T-helper 2 cell treated with Interferon-gamma antibody and Interleukin-4, amounts not matched to agents 100 ng/mL and 5 ng/mL, for 36 hours (primary cell): ENCODE measurements at regions not wholly inside any gene's neighbourhood (a gene's known extent, or its start where the extent isn't known, plus 50 kb on each side); places are given as distances from the start of the nearest gene placed in this dataset.

Experiments
- intact Hi-C: fragments of 100-400 bp; cut with micrococcal nuclease; formaldehyde crosslinking; loops from one replicate; pipeline ENCODE4 v1.15.1; 2023

DNA sequence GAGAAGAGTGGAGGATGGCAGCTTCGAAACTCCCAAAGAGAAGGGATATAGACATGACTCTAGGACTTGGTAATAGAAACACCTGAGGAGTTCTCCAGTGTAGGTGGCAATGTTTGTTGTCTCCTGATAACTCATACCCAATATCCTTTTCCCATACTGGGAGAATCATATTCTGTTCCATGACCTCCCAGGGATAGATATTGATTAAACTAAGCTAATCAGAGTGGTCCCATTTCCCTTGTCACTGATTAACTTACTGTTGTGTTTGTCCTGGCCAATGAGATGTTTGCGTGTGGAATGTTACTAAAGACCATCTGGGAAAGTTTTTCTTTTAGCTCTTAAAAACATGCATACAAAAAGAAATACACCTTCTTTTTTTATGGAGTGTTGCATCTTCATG is 85.6 kb downstream of the RPL22L1 start:
- intact Hi-C loops, result no loop called here

DNA sequence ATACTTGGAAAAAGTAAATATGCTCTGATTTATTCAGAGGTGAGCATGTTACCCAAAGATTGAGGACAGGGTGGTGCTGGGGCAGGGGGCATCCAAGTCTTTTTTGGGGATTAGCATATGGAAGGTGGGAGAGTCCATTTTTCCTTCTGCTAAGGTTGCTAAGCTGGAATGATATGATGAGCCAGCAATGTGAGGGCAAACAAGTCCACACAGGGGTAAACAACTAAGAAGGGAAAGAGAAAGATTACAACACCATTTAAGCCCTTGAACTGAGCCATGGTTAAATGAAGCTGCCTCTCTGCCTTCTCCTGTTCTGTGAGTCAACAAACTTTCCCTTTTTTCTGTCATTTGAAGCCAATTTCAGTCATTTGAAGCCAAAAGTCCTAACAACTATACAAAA is 89.0 kb downstream of the RPL22L1 start:
- intact Hi-C loops, result no loop called here

DNA sequence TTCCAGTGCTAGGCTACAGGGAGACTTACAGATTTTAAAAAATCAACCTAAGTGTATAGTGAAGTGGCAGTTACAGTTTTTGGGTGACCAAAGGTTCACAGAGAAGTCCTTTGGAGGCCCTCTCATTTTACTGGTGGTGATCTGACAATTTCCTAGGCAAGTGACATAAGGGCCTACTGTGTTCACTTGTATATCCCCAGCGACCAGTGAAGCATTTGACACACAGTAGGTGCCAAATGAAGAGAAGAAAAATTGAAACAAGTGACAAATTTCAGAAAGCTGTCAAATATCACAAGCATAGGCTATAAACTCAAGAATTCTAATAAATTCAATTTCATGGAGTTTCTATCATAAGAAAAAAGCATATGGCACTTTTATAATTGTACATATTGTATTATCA is 89.5 kb downstream of the RPL22L1 start:
- intact Hi-C loops, result no loop called here

DNA sequence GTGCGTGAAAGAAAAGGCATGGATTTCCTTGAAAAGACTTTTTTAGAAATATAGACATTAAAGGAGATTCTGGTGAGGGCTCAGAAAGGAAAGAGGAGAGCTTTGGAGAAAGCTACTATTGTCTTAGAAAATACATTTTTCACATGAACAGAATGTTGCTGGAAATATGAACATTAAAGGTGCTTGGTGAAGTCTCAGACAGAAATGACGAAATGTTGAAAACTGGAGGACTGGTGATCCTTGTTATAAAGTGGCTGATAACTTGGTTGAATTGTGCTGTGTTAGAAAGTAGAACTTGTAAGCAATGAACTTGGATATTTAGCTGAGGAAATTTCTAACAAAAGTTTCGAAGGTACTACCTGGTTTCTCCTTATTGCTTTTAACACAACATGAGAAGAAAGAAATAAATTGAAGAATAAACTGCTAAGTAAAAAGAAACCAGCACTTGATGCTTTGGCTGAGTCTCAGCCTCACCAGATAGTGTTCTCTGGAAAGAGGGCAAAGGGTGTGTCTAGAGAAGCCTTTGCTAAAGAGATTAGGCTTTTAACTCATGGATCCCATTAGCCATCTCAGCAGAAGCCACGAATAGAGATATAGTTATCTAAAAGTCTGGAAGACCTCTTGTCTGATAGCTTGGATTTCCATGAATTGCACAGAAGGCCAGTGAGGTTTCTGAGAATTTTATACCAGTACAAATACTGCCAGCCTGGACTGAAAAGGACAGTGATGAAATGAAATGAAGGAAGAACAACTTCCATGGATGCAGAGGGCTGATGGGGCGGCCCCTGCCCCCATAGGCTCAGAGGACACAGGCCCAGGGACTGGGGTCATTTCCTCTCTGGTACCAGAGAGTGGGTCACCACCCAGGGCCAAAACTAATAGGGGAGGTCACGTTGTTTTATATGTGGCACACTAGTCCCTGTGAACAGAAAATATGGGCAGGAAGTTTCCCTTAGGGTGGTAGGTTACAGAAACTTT is 91.5 kb downstream of the RPL22L1 start:
- intact Hi-C loops, result no loop called here

DNA sequence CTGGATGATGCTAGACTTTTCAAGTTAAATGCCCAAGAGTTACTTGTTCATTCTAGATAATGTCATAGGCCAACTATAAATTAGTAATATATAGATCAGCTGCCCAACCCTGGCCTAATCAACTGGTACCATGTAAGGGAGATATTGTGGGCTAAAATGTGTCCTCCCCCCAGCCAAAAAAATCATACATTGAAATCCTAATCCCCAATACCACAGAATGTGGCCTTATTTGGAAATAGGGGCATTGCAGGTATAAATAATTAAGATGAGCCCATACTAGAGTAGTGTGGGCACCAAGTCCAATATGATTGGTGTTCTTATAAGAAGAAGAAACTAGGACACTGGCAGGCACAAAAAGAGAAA is 92.5 kb downstream of the RPL22L1 start:
- intact Hi-C loops, result no loop called here

DNA sequence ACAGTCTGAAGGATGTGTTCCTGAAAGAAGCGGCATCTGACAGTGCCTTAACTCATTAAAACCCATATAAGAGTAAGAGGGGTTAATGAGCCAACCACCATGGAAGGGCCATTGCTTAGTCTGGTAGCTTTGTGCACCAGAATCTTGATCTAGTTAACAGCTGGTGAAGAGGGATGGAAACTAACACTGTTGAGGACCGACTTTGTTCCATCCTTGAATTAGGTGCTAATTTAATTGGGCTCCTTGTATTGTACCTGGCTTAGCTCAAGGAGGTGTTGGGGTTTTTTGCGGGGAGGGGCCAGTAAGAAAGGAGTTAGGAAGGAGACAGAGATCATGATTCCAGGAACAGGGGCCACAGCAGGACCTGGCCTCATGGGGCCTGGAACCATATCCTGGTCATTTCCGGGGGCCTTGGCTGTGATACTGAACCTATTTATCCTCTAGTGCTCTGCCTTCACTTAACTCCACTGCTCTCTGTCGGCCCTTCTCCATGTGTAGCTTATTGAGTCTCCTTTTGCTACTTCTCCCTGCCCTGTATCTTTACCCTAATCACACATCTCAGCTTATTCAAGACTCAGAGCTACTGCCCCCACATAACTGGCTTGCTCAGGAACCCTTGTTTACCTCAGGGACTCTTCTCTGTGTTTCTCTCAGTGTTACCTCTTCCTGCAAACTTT is 93.0 kb downstream of the RPL22L1 start:
- intact Hi-C loops, result no loop called here

DNA sequence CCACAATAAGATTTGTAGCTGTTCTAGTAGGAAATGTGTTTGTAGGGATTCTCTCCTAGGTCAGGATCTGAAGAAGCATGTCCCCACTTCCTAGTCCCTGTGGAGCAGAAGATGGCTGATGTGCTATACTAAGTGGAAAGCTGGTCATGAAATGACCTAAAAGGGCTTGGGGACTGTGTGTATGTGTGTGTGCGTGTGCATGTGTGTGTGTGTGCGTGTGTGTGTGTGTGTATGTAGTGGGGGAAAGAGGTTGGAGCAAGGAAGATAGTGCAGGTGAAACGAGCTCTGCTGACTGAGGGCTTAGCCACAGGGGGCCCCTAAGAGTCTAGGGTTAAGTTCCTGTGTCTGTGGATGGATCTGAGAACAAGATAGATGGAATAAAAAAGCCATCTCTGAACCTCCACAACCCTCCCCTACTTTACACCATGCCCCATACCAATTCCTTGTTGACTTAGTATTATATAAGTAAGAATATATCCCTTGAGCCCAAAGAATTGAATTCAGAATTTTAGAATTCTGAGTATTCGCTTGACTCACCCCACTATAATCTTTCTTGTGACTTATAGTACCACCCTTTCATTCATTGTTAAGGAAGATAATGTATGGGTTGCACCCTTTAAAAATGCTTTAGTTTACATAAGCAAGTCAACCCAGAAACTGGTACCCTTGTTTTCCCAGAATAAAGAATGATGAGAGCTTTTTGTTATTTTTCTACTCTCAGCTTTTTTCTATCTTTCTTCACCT is 96.1 kb downstream of the RPL22L1 start:
- intact Hi-C loops, result no loop called here

DNA sequence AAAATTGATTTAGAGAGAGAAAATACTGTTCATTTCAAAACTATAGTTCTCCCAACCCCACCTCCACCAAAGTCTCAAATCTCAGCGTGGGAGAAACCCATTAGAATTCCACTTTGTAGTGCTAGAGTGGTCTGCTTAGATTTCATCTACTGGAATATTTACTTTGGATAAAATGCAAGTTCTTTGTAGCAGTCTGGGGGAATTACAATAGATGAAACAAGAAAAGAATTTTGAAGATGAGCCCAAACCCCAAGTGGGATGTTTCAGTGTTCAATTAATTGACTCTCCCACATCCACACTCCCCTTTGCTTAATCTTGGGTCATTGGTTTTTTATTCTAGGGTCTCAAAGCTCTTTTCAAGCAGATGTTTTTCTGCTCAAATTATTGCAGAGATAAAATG is 97.8 kb downstream of the RPL22L1 start:
- intact Hi-C loops, result no loop called here

DNA sequence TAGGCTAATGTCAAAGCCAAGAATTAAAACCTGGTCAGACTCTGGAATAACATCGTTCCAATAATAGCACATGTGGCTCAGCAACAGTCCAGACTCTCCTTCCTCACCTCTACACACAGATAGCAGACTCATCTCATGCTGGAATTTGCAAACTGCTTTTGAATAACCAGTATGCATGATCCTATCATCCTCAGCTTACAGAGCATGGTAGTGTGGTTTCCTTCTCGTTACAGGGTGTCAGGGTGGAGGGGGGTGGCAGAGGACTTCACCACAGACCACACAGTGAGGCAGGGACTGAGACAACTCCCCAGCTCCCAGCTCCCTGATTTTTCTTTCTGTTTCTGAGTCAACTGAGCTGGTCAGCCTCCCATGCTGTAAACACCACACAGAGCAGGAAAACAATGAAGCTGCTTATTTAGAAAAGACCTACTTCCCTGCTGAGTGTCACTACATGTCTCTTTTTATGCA is 101.6 kb downstream of the RPL22L1 start:
- intact Hi-C loops, result no loop called here

DNA sequence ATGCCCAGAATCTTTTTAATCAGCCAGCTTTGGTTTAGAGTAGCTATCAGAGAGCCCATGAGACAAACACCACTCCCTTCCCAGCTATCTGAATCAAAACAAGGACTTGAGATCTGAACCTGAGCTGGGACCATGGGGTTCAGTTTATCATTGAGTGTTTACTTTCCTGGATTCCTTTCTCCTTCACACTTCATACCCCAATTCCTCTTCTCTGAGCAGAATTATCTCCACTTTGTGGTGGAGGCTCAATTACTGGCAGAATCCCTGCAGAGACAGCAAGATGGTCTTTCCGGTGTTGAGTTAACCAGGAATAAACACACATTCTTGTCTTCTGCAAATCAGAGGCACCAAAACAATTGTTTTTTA is 102.4 kb downstream of the RPL22L1 start:
- intact Hi-C loops, result no loop called here

DNA sequence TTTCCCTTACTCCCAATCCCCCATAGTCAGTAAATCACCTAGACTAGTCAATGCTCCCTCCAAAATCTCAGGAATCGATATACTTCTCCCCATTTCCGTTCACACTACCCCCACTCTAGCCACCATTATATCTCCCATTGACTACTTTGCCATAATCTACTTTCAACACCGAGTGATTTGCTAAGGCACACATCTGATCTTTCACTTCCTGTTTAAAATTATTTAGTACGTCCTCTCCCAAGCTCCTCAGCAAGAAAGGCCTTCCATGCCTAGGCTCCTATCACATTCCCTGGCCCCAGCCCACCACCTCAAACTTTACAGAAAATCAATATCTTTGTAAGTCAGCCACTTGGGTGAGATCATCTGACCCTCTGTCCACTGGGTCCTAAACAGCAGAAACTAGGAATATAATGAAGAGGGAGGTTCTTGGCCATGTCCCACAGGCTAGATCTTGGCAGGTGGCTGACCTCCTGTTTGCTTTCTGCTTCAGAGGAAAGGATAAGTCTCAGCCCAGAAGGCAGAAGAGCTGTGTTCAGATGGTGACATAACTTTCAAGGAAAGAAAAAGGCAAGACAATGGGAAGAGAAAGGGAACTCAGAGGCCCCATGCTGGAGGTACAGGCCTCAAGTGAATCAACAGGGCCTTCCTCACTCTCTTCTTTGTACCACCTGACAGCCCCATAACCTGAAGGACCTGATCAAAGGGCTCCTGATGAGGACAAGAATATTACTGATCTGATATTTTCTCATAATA is 103.0 kb downstream of the RPL22L1 start:
- intact Hi-C loops, result no loop called here

DNA sequence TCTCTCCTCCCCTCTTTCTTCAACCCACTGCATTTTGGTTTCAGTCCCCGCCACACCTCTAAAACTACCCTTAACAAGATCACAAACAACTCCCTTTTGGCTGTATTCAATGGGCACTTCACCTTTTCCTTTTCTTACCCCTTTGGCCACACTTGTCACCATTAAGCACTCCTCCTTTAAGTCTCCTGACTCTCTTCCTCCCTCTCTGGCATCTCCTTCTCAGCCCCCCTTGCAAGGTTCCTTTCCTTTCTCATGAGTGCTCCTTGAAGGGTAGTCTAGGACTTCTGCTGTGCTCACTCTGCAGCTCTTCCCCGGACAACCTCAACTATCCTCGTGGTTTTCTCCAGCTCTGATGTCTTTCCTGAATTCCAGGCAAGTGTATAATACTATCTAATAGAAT is 103.7 kb downstream of the RPL22L1 start:
- intact Hi-C loops, result no loop called here

DNA sequence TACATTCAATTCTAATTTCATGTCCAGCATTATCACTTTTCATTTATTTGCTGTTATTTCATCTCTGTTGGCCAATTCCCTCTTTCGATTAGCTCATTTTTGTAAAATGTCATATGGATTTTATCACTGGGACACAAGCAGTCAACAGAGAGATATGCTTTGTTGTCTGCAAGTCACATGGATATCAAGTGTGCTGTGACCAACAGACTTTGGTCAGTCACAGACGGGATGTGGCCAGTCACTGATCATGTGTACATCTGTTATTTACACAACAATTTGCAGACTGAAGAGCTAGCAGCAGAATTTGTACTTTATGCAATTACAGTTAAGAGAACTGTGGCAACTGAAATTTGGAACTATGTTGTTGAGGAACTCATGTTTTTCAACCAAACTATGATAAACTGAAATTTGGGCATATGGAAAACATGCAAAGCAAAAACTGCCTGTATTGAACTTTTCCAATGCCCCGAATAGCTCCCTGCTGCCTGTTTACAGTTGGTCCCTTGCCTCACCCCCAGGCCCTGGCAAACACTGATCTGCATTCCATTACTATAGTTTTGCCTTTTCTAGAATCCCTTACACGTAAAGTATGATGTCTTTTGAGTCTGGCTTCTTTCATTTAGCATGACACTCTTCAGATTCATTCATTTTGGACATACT is 104.4 kb downstream of the RPL22L1 start:
- intact Hi-C loops, result no loop called here

DNA sequence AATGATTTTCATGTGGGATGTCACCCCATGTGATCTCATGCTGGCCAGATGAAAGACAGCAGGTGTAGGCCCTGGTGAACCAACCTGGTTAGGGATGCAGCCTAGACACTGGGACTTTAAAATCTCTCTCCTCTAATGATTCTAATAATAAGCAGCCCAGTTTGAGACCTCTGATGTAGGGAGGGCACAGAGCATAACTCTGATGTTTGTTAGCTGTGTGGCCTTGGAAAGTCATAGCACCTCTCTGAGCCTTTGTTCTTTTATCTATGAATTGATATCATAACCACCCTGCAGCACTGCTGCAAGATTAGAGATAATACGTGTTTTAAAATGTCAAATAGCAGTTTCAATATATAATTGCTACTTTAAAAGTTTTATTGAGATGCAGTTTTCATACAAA is 106.0 kb downstream of the RPL22L1 start:
- intact Hi-C loops, result no loop called here

DNA sequence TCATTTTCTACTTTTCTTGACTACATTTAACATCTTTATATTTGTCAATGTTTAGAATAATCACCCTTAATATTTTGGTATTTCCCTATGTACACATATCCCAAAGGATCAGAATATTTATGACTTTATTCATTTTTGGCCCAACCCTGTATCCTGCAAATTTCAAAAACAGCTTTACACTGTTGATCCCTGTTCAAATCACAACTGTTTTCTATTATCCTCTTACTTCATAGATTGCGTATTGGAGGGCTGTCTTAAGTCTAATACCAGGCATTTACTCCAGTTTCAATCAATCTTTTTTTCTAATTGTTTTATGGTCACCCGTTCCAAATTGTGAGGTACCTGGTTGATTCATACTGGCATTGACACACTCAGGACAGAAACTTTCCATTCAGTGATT is 107.9 kb downstream of the RPL22L1 start:
- intact Hi-C loops, result no loop called here

DNA sequence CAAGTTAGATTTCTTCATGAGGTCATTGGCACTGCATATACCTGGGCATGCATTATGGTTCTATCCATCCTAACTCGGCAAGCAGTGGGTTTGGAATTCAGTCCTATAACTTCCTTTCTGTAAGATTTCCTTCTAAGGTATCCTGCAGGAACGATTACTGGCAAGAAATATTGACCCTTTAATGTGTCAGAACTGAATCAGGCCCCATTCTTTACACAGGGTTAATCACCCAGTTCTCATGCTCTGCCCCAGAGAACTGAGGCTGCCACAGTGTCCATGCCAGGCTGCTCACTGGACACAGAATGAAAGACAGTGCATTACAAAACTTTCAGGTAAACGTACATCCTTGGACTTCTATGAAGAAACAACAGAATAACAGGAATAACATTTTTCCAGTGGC is 108.9 kb downstream of the RPL22L1 start:
- intact Hi-C loops, result no loop called here

DNA sequence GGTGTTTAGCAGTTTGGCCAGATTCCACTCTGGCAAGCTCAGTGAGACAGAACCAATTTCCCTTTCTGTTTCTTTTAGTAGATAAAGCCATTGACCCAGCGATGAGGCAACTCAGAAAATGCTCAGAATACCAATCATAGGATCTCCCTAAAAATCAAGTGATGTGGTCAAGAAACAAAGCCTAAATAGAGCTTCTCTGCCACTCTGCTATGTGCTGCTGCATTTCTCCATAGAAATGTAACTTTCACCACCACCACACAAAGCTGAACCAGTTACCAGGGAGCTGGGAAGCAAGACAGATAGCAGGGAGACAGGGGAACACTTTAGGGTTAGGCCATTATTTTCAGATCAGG is 109.8 kb downstream of the RPL22L1 start:
- intact Hi-C loops, result no loop called here

DNA sequence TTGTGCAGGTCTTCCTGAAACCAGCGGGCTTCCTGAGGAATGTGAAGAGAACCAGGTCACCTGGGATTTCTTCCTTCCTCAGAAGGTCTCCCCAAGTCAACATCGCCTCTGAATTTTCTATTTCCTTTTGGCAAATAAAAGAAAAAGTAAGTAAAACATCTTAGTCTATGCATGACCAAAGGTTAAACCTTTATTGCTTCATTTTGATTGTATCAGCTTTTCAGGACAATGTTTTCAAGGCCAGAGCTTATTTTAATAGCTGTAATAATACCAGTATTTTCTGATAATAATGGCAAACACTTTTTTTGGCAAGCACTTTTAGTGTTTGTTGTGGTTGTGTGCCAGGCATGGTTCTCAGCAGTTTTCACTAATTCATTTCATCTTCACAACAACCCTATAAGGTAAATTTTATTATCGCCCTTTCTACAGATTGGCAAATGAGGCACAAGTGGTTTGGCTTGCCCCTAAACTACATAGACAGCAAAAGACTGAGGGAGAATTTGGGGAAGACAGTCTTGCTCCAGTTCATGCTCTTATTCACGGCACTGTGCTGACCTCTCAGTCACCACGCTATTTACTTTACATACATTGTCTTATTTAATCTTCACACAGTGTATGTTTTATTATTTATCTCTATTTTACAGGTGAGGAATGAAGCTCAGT is 110.4 kb downstream of the RPL22L1 start:
- intact Hi-C loops, result no loop called here

DNA sequence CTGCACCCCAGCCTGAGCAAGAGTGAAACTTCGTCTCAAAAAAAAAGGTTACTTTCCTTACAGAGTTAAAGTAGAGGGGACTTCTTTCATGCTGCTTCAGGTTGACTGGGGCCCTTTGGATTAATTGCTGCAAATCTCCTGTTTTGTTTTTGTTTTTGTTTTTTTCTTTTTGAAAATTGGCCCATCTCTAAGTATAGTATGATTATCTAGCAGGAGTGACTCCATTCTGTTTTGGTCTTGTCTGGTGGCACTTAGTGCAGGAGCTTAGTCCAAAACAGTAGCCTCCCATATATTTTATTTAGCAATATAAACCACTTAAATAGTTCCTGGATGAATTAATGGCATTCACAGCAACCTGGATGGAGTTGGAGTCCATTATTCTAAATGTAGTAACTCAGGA is 113.0 kb downstream of the RPL22L1 start:
- intact Hi-C loops, result no loop called here

DNA sequence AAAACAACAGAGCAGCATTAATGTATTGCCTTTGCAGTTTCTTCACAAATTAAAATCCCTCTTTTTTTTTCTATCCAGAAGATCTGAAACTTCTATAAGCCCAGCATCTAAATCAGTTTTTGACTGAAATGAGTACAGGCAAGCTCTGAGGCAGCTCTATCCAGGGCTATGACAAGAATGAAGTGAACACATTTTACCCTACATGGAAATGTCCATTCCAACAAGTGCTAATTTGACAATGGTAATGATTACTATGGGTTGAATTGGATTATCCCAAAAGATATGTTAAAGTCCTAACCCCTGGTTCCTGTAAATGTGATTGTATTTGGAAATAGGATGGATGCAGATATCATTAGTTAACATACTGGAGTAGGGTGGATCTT is 115.7 kb downstream of the RPL22L1 start:
- intact Hi-C loops, result no loop called here
